ENCODE measurements at regions not wholly inside any gene's neighbourhood (a gene's known extent, or its start where the extent isn't known, plus 50 kb on each side); places are given as distances from the start of the nearest gene placed in this dataset.

DNA sequence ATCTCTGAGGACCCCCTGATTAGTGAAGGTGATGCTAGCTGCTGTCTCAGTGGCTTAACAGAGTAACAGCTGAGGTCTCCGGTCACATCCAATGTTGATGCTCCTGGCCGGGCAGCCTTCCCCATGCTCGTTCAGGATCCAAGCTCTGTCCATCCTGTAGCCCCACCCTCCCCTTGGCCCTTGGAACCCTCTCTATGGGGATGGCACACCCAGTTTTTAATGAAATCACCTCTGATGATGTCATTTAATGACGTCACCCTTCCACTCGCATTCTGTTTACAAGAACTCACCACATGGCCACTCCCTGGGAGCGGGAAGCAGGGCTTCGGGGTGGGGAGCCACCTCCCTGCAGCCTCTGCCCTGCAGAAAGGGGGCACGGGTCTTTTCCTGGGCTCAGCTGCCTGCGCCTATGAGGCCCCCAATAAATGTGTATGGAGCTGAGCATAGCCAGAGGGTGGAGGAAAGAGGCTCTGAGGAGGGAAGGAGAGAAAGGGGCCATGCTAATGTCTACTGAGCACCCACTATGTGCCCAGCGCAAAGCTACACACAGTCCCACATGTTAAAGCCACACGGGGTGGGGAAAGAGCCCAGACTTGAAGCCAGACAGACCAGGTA is 95.5 kb downstream of the OAT start:
- TF ChIP-seq, protein P1, sequence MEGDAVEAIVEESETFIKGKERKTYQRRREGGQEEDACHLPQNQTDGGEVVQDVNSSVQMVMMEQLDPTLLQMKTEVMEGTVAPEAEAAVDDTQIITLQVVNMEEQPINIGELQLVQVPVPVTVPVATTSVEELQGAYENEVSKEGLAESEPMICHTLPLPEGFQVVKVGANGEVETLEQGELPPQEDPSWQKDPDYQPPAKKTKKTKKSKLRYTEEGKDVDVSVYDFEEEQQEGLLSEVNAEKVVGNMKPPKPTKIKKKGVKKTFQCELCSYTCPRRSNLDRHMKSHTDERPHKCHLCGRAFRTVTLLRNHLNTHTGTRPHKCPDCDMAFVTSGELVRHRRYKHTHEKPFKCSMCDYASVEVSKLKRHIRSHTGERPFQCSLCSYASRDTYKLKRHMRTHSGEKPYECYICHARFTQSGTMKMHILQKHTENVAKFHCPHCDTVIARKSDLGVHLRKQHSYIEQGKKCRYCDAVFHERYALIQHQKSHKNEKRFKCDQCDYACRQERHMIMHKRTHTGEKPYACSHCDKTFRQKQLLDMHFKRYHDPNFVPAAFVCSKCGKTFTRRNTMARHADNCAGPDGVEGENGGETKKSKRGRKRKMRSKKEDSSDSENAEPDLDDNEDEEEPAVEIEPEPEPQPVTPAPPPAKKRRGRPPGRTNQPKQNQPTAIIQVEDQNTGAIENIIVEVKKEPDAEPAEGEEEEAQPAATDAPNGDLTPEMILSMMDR (optimal IDR thresholded peaks at IDR 0.05 in 1 of 3, IDR thresholded peaks at IDR 0.05 in 1 of 3, conservative IDR thresholded peaks at IDR 0.05 in 1 of 3; ENCODE audit: extremely low read depth in 1 of 3, insufficient read depth in 2 of 3, low read length in 3 of 3) = no peak
- TF ChIP-seq EZH2 (IDR thresholded peaks at IDR 0.05; ENCODE audit: low read length) = no peak
